Adrenal gland (tissue), 5 donors: ENCODE measurements at regions not wholly inside any gene's neighbourhood (a gene's known extent, or its start where the extent isn't known, plus 50 kb on each side); places are given as distances from the start of the nearest gene placed in this dataset.

ENCODE experiments used
- CTCF ChIP-seq, 6 experiments: fragments of 450-650 bp in 4 of 6; fragments of 200-600 bp in 2 of 6; sonication (generic) in 1 of 6; IDR thresholded peaks; 1 replicate in 5 of 6; 2 replicates in 1 of 6; pipeline versions ENCODE4 v1.5.1 to v1.8.0; 2016 to 2021; ENCODE audit warnings: antibody characterized with exemption in 6 of 6, mild to moderate bottlenecking in 2 of 6, moderate library complexity in 1 of 6
- POLR2A ChIP-seq, 2 donors: fragments of 450-650 bp; IDR thresholded peaks; one replicate each; pipeline ENCODE4 v1.6.1; 2017; ENCODE audit warnings: antibody characterized with exemption in 2 of 2, mild to moderate bottlenecking in 2 of 2, moderate library complexity in 1 of 2
- donor health status: DM: no; HTN: no; CAD: no.

GRCh38 chr13:107582171-107582570 lies 633.2 kb downstream of the LIG4 start:
- TF ChIP-seq POLR2A (IDR thresholded peaks at IDR 0.05) (no peak), CTCF (IDR thresholded peaks at IDR 0.05) (no peak)
